ENCODE measurements at regions not wholly inside any gene's neighbourhood (a gene's known extent, or its start where the extent isn't known, plus 50 kb on each side); places are given as distances from the start of the nearest gene placed in this dataset.

GRCh38 chr3:22986958-22987357 lies 216.2 kb upstream of the UBE2E2 start:
- no peaks in the 10 kb centered on the region for H3K23me2 ChIP-seq (ENCODE audit: insufficient read length, low read depth, low read length, poor library complexity, severe bottlenecking)
- no peak overlapping the region for H3K23ac ChIP-seq (ENCODE audit: insufficient read length, low read depth, low read length)
- no peaks in the 10 kb centered on the region for H3K79me1 ChIP-seq (ENCODE audit: insufficient read depth, low read depth, low read length, poor library complexity, severe bottlenecking)
- H4K91ac ChIP-seq (ENCODE audit: insufficient read length, low read depth, low read length): no peak overlapping the region
- H3K4ac ChIP-seq (ENCODE audit: low read depth, low read length): no peak overlapping the region
- H2AFZ ChIP-seq (ENCODE audit: low read length): no peak overlapping the region
- H2BK15ac ChIP-seq (ENCODE audit: low read depth, low read length): no peak overlapping the region
- no peak overlapping the region for H2AK5ac ChIP-seq (ENCODE audit: insufficient read length, low read length)
- H3K27me3 ChIP-seq (ENCODE audit: insufficient read depth, low read length): no peaks in the 10 kb centered on the region
- 0 out of 2 replicates have a peak, but pooled peaks cover 2% of the 10 kb centered on the region for H3K4me1 ChIP-seq (ENCODE audit: insufficient read depth, low read length)
- Mint-ChIP-seq H3K27ac (no peak overlapping the region), H3K9me3 (no peaks in the 10 kb centered on the region), H3K36me3 (ENCODE audit: insufficient read depth in 1 of 3, low read depth in 3 of 3) (peaks cover 0 to 7% (median 0%) of the 10 kb centered on the region in 3 experiments; a peak in 1 of 7 replicates), H3K27me3 (ENCODE audit: low read depth) (no peaks in the 10 kb centered on the region; the same call in 1 of the 2 replicates), H3K4me3 (no peak overlapping the region), H3K4me1 (peaks cover 6 to 16% of the 10 kb centered on the region in 2 experiments)
- H3K14ac ChIP-seq (ENCODE audit: insufficient read depth, low read length): no peak overlapping the region
- H3K4me2 ChIP-seq (ENCODE audit: insufficient read depth, insufficient read length, low read length): no peak overlapping the region
- no peak overlapping the region for H4K8ac ChIP-seq (replicated peaks; ENCODE audit: insufficient read length, low read depth, low read length)
- no peak overlapping the region for H3K27ac ChIP-seq (ENCODE audit: insufficient read length, low read depth, low read length)
- H3T11ph ChIP-seq (ENCODE audit: low read length): no peak overlapping the region
- H2BK120ac ChIP-seq (ENCODE audit: low read depth, low read length, poor library complexity, severe bottlenecking): no peak overlapping the region
- H3K56ac ChIP-seq (ENCODE audit: insufficient read length, low read depth, low read length): no peak overlapping the region
- H2BK5ac ChIP-seq (ENCODE audit: insufficient read length, low read length): no peak overlapping the region
- H4K5ac ChIP-seq (ENCODE audit: insufficient read length, low read depth, low read length): no peak overlapping the region
- H3K79me2 ChIP-seq (ENCODE audit: insufficient read depth, low read length): no peaks in the 10 kb centered on the region
- no peak overlapping the region for H2BK20ac ChIP-seq (ENCODE audit: low read depth, low read length, poor library complexity, severe bottlenecking)
- H3K18ac ChIP-seq (ENCODE audit: insufficient read length, low read depth, low read length): no peak overlapping the region
- no peaks in the 10 kb centered on the region for H4K20me1 ChIP-seq (ENCODE audit: control insufficient read depth, insufficient read depth, insufficient read length)
- no peaks in the 10 kb centered on the region for H3K9me3 ChIP-seq (ENCODE audit: control insufficient read depth, low read depth, low read length)
- no peak for TF ChIP-seq CTCF (conservative IDR thresholded peaks at IDR 0.05)
- no peak for DNase-seq
- H3K9ac ChIP-seq (ENCODE audit: extremely low read depth, insufficient read length, low read length): no peak overlapping the region
- no peak overlapping the region for H2BK12ac ChIP-seq (ENCODE audit: insufficient read length, low read depth, low read length)
